SJSA1 (cell line): ENCODE measurements at regions not wholly inside any gene's neighbourhood (a gene's known extent, or its start where the extent isn't known, plus 50 kb on each side); places are given as distances from the start of the nearest gene placed in this dataset.

ENCODE experiments used
- DNase-seq, 2 experiments: peaks; one replicate each; pipeline ENCODE4 v3.0.0-alpha.2; 2015 to 2020; ENCODE audit warnings: low spot score in 2 of 2, low read depth in 1 of 2
- H3K27ac ChIP-seq: fragments of 250-450 bp; sonication (Bioruptor Pico); 2 replicates; pipeline ENCODE4 v1.5.1; 2020; ENCODE audit warnings: mild to moderate bottlenecking, moderate library complexity
- H3K27me3 ChIP-seq: fragments of 250-450 bp; sonication (Bioruptor Pico); replicated peaks from 2 replicates; pipeline ENCODE4 v1.5.1; 2020; ENCODE audit warnings: mild to moderate bottlenecking, moderate library complexity
- H3K36me3 ChIP-seq: fragments of 250-450 bp; sonication (Bioruptor Pico); 2 replicates; pipeline ENCODE4 v1.5.1; 2020; ENCODE audit warnings: mild to moderate bottlenecking
- H3K4me1 ChIP-seq: fragments of 250-450 bp; sonication (Bioruptor Pico); replicated peaks from 2 replicates; pipeline ENCODE4 v1.6.1; 2021; ENCODE audit warnings: mild to moderate bottlenecking
- H3K4me3 ChIP-seq: fragments of 250-450 bp; sonication (Bioruptor Pico); 2 replicates; pipeline ENCODE4 v1.5.1; 2020; ENCODE audit warnings: mild to moderate bottlenecking
- H3K9me3 ChIP-seq: fragments of 250-450 bp; sonication (Bioruptor Pico); replicated peaks from 2 replicates; pipeline ENCODE4 v1.5.1; 2020; ENCODE audit warnings: mild to moderate bottlenecking

- DNase-seq = no peak
- H3K27ac ChIP-seq = no peak overlapping the region
- no peaks in the 10 kb centered on the region for H3K4me1 ChIP-seq
- H3K4me3 ChIP-seq = no peak overlapping the region
- no peaks in the 10 kb centered on the region for H3K9me3 ChIP-seq
- no peaks in the 10 kb centered on the region for H3K27me3 ChIP-seq
- H3K36me3 ChIP-seq = no peaks in the 10 kb centered on the region
These were observed 1044.2 kb downstream of the TLE4 start for GRCh38 chr9:80615964-80616363.

- no peak for DNase-seq
These were observed 1034.0 kb downstream of the TLE4 start for GRCh38 chr9:80605793-80606192.

GRCh38 chr9:80605129-80605528 is 1033.4 kb downstream of the TLE4 start:
- DNase-seq = peak in 1 of 2 experiments; percentile 13
- no peaks in the 10 kb centered on the region for H3K9me3 ChIP-seq
- H3K27me3 ChIP-seq = no peaks in the 10 kb centered on the region
- no peak overlapping the region for H3K27ac ChIP-seq
- no peaks in the 10 kb centered on the region for H3K36me3 ChIP-seq
- H3K4me3 ChIP-seq = no peak overlapping the region
- no peaks in the 10 kb centered on the region for H3K4me1 ChIP-seq

More at GRCh38 chr9:80605793-80606192, 1034.0 kb downstream of the TLE4 start:
- no peaks in the 10 kb centered on the region for H3K4me1 ChIP-seq
- H3K4me3 ChIP-seq = no peak overlapping the region
- no peaks in the 10 kb centered on the region for H3K27me3 ChIP-seq
- no peaks in the 10 kb centered on the region for H3K36me3 ChIP-seq
- no peak overlapping the region for H3K27ac ChIP-seq
- no peaks in the 10 kb centered on the region for H3K9me3 ChIP-seq

- Histone ChIP-seq H3K9me3 (no peaks in the 10 kb centered on the region), H3K27ac (no peak overlapping the region), H3K4me3 (no peak overlapping the region), H3K27me3 (no peaks in the 10 kb centered on the region), H3K36me3 (no peaks in the 10 kb centered on the region), H3K4me1 (no peaks in the 10 kb centered on the region)
- no peak for DNase-seq
These were observed 1030.5 kb downstream of the TLE4 start for GRCh38 chr9:80602291-80602690.

GRCh38 chr9:80596579-80596978 is 1024.8 kb downstream of the TLE4 start:
- no peaks in the 10 kb centered on the region for H3K36me3 ChIP-seq
- no peak overlapping the region for H3K4me3 ChIP-seq
- no peaks in the 10 kb centered on the region for H3K4me1 ChIP-seq
- H3K27ac ChIP-seq = no peak overlapping the region
- H3K9me3 ChIP-seq = no peaks in the 10 kb centered on the region
- no peaks in the 10 kb centered on the region for H3K27me3 ChIP-seq
- no peak for DNase-seq

GRCh38 chr9:80595192-80595591 is 1023.4 kb downstream of the TLE4 start:
- Histone ChIP-seq H3K36me3 (no peaks in the 10 kb centered on the region), H3K27ac (no peak overlapping the region), H3K4me1 (no peaks in the 10 kb centered on the region), H3K27me3 (no peaks in the 10 kb centered on the region), H3K9me3 (no peaks in the 10 kb centered on the region), H3K4me3 (no peak overlapping the region)
- no peak for DNase-seq

GRCh38 chr9:80592413-80592812 is 1020.6 kb downstream of the TLE4 start:
- Histone ChIP-seq H3K27me3 (no peaks in the 10 kb centered on the region), H3K36me3 (no peaks in the 10 kb centered on the region), H3K4me3 (no peak overlapping the region), H3K9me3 (no peaks in the 10 kb centered on the region), H3K4me1 (no peaks in the 10 kb centered on the region), H3K27ac (no peak overlapping the region)
- DNase-seq = no peak

- no peak overlapping the region for H3K4me3 ChIP-seq
- no peaks in the 10 kb centered on the region for H3K36me3 ChIP-seq
- no peaks in the 10 kb centered on the region for H3K4me1 ChIP-seq
- H3K9me3 ChIP-seq = no peaks in the 10 kb centered on the region
- H3K27ac ChIP-seq = no peak overlapping the region
- no peak for DNase-seq
- no peaks in the 10 kb centered on the region for H3K27me3 ChIP-seq
These were observed 1015.1 kb downstream of the TLE4 start for GRCh38 chr9:80586786-80587330.

- no peak for DNase-seq
- Histone ChIP-seq H3K4me1 (no peaks in the 10 kb centered on the region), H3K36me3 (no peaks in the 10 kb centered on the region), H3K4me3 (no peak overlapping the region), H3K27ac (no peak overlapping the region), H3K27me3 (no peaks in the 10 kb centered on the region), H3K9me3 (no peaks in the 10 kb centered on the region)
These were observed 1000.2 kb downstream of the TLE4 start for GRCh38 chr9:80571953-80572352.

GRCh38 chr9:80569236-80569635 is 997.5 kb downstream of the TLE4 start:
- Histone ChIP-seq H3K4me3 (no peak overlapping the region), H3K27me3 (no peaks in the 10 kb centered on the region), H3K9me3 (no peaks in the 10 kb centered on the region), H3K36me3 (no peaks in the 10 kb centered on the region), H3K4me1 (no peaks in the 10 kb centered on the region), H3K27ac (no peak overlapping the region)
- DNase-seq = no peak

GRCh38 chr9:80561526-80561925 is 989.8 kb downstream of the TLE4 start:
- Histone ChIP-seq H3K4me3 (no peak overlapping the region), H3K4me1 (no peaks in the 10 kb centered on the region), H3K36me3 (no peaks in the 10 kb centered on the region), H3K9me3 (no peaks in the 10 kb centered on the region), H3K27ac (no peak overlapping the region), H3K27me3 (no peaks in the 10 kb centered on the region)
- DNase-seq = no peak

- DNase-seq = no peak
- no peaks in the 10 kb centered on the region for H3K36me3 ChIP-seq
- no peaks in the 10 kb centered on the region for H3K9me3 ChIP-seq
- H3K27me3 ChIP-seq = no peaks in the 10 kb centered on the region
- no peak overlapping the region for H3K4me3 ChIP-seq
- no peaks in the 10 kb centered on the region for H3K4me1 ChIP-seq
- H3K27ac ChIP-seq = no peak overlapping the region
These were observed 989.2 kb downstream of the TLE4 start for GRCh38 chr9:80560976-80561375.

GRCh38 chr9:80557256-80557655 is 985.5 kb downstream of the TLE4 start:
- Histone ChIP-seq H3K4me1 (no peaks in the 10 kb centered on the region), H3K27ac (no peak overlapping the region), H3K9me3 (no peaks in the 10 kb centered on the region), H3K27me3 (no peaks in the 10 kb centered on the region), H3K36me3 (no peaks in the 10 kb centered on the region), H3K4me3 (no peak overlapping the region)
- DNase-seq = no peak

GRCh38 chr9:80556631-80557030 is 984.9 kb downstream of the TLE4 start:
- no peak for DNase-seq
- Histone ChIP-seq H3K36me3 (no peaks in the 10 kb centered on the region), H3K27ac (no peak overlapping the region), H3K4me3 (no peak overlapping the region), H3K4me1 (no peaks in the 10 kb centered on the region), H3K9me3 (no peaks in the 10 kb centered on the region), H3K27me3 (no peaks in the 10 kb centered on the region)

GRCh38 chr9:80555782-80556325 is 984.1 kb downstream of the TLE4 start:
- H3K27me3 ChIP-seq = no peaks in the 10 kb centered on the region
- no peaks in the 10 kb centered on the region for H3K4me1 ChIP-seq
- no peaks in the 10 kb centered on the region for H3K9me3 ChIP-seq
- no peaks in the 10 kb centered on the region for H3K36me3 ChIP-seq
- H3K27ac ChIP-seq = no peak overlapping the region
- no peak overlapping the region for H3K4me3 ChIP-seq
- no peak for DNase-seq
